GM12865 (cell line): ENCODE measurements at regions not wholly inside any gene's neighbourhood (a gene's known extent, or its start where the extent isn't known, plus 50 kb on each side); places are given as distances from the start of the nearest gene placed in this dataset.

Experiments used
- DNase-seq: peaks from one replicate; pipeline ENCODE4 v3.0.0; 2010; ENCODE audit warnings: low read depth
- H3K4me3 ChIP-seq: 2 replicates; pipeline ENCODE4 v1.5.1; 2011; ENCODE audit warnings: mild to moderate bottlenecking, low read depth, low read length, control low read depth
- CTCF ChIP-seq: IDR thresholded peaks from 2 replicates; pipeline ENCODE4 v1.5.1; 2011; ENCODE audit warnings: low read length, control low read depth, low read depth, inconsistent platforms; ENCODE audit not compliant: insufficient read depth; ENCODE audit errors: missing control alignments

GRCh38 chr2:18467749-18468360 lies 92.6 kb downstream of the RDH14 start:
- no peak overlapping the region for H3K4me3 ChIP-seq
- no peak for DNase-seq
- TF ChIP-seq CTCF, result no peak

- DNase-seq, result no peak
- H3K4me3 ChIP-seq, result no peak overlapping the region
- no peak for TF ChIP-seq CTCF
Measured at GRCh38 chr2:18465979-18466378, 94.5 kb downstream of the RDH14 start.

- no peak for TF ChIP-seq CTCF
- DNase-seq, result no peak
- no peak overlapping the region for H3K4me3 ChIP-seq
Measured at GRCh38 chr2:18464913-18465312, 95.5 kb downstream of the RDH14 start.

GRCh38 chr2:18456026-18456425 lies 104.4 kb downstream of the RDH14 start:
- no peak overlapping the region for H3K4me3 ChIP-seq
- DNase-seq, result no peak
- no peak for TF ChIP-seq CTCF

GRCh38 chr2:18455236-18455862 lies 105.1 kb downstream of the RDH14 start:
- no peak for DNase-seq

GRCh38 chr2:18454692-18455235 lies 105.7 kb downstream of the RDH14 start:
- no peak for TF ChIP-seq CTCF
- H3K4me3 ChIP-seq, result no peak overlapping the region
- no peak for DNase-seq

More at GRCh38 chr2:18455236-18455862, 105.1 kb downstream of the RDH14 start:
- no peak for TF ChIP-seq CTCF
- no peak overlapping the region for H3K4me3 ChIP-seq
